Gastrocnemius medialis (tissue), 4 donors: ENCODE measurements at regions not wholly inside any gene's neighbourhood (a gene's known extent, or its start where the extent isn't known, plus 50 kb on each side); places are given as distances from the start of the nearest gene placed in this dataset.

Experiments
- POLR2A ChIP-seq, 2 donors: fragments of 450-650 bp; IDR thresholded peaks; one replicate each; pipeline ENCODE4 v1.6.1; 2017; ENCODE audit warnings: antibody characterized with exemption in 2 of 2, mild to moderate bottlenecking in 2 of 2, moderate library complexity in 2 of 2
- TF ChIP-seq, protein P1 (sequence below), 5 experiments: fragments of 450-650 bp in 3 of 5; fragments of 200-600 bp in 2 of 5; sonication (generic) in 2 of 5; IDR thresholded peaks in 4 of 5; conservative IDR thresholded peaks in 1 of 5; 1 replicate in 4 of 5; 2 replicates in 1 of 5; pipeline ENCODE4 v1.5.1; 2016 to 2019; ENCODE audit warnings: antibody characterized with exemption in 5 of 5, mild to moderate bottlenecking in 3 of 5, moderate library complexity in 3 of 5

DNA sequence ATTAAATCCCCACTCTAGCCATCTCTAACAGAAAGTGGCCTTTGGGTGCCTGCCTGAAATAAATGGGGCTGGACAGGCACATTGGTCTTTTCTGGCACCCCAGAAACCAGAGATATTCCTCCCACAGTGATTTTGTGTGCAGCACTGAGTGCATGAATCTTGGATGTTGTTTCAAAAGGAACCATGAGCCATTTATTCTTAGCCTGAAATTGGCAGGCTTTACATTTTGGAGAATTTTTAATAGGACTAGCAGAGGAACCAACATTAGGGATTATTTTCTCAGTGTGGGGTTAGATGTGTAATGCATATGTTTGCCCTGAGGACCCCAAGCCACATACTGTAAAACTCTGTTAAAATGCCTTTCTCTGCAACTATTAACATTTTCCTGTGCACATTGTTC lies 451.3 kb downstream of the NFIB start:
- TF ChIP-seq, protein P1, sequence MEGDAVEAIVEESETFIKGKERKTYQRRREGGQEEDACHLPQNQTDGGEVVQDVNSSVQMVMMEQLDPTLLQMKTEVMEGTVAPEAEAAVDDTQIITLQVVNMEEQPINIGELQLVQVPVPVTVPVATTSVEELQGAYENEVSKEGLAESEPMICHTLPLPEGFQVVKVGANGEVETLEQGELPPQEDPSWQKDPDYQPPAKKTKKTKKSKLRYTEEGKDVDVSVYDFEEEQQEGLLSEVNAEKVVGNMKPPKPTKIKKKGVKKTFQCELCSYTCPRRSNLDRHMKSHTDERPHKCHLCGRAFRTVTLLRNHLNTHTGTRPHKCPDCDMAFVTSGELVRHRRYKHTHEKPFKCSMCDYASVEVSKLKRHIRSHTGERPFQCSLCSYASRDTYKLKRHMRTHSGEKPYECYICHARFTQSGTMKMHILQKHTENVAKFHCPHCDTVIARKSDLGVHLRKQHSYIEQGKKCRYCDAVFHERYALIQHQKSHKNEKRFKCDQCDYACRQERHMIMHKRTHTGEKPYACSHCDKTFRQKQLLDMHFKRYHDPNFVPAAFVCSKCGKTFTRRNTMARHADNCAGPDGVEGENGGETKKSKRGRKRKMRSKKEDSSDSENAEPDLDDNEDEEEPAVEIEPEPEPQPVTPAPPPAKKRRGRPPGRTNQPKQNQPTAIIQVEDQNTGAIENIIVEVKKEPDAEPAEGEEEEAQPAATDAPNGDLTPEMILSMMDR (IDR thresholded peaks at IDR 0.05 in 4 of 5, conservative IDR thresholded peaks at IDR 0.05 in 1 of 5): no peak
- TF ChIP-seq POLR2A (IDR thresholded peaks at IDR 0.05): no peak
